Right lobe of liver (tissue), 6 donors: ENCODE measurements at regions not wholly inside any gene's neighbourhood (a gene's known extent, or its start where the extent isn't known, plus 50 kb on each side); places are given as distances from the start of the nearest gene placed in this dataset.
"Not testable (repeated sequence)": the region's sequence is repeated elsewhere in the genome, so short reads cannot be mapped to it uniquely, and the experiment has no call there.

Experiments used
- ATAC-seq, 4 donors: fragments of 200-7000 bp; cut with Tn5 transposase; one replicate each; pipeline ENCODE4 v1.9.1; 2020; ENCODE audit warnings: mild to moderate bottlenecking in 4 of 4, moderate library complexity in 4 of 4
- DNase-seq, 3 donors: peaks; one replicate each; pipeline ENCODE4 v3.0.0-alpha.2; 2020
- H3K27ac ChIP-seq, 3 donors: fragments of 200-600 bp; one replicate each; pipeline ENCODE4 v1.8.0; 2022
- H3K27me3 ChIP-seq, 2 donors: fragments of 200-600 bp; one replicate each; pipeline ENCODE4 v1.8.0; 2022
- H3K36me3 ChIP-seq, 4 donors: fragments of 200-600 bp; sonication (generic) in 1 of 4; one replicate each; pipeline versions ENCODE4 v1.5.1 to v1.8.0; 2017 to 2022; ENCODE audit warnings: control low read depth in 1 of 4
- H3K4me1 ChIP-seq, 4 donors: fragments of 200-600 bp; sonication (generic) in 1 of 4; one replicate each; pipeline versions ENCODE4 v1.5.1 to v1.8.0; 2017 to 2022; ENCODE audit warnings: control low read depth in 1 of 4
- H3K4me3 ChIP-seq, 3 donors: fragments of 200-600 bp; one replicate each; pipeline ENCODE4 v1.8.0; 2022
- H3K9me3 ChIP-seq, 4 donors: fragments of 200-600 bp; sonication (generic) in 1 of 4; one replicate each; pipeline versions ENCODE4 v1.5.1 to v1.8.0; 2017 to 2022; ENCODE audit warnings: control low read depth in 1 of 4
- CTCF ChIP-seq, 4 donors: fragments of 200-600 bp in 3 of 4; fragments of 450-650 bp in 1 of 4; IDR thresholded peaks; one replicate each; pipeline versions ENCODE4 v1.5.1 to v1.8.0; 2016 to 2022; ENCODE audit warnings: antibody characterized with exemption in 4 of 4, mild to moderate bottlenecking in 2 of 4
- POLR2A ChIP-seq: fragments of 450-650 bp; IDR thresholded peaks from one replicate; pipeline ENCODE4 v1.6.1; 2017; ENCODE audit warnings: antibody characterized with exemption, mild to moderate bottlenecking
- WGBS: methylation state at CpG from one replicate; pipeline ENCODE4 v1.1.6; 2018; ENCODE audit warnings: low coverage, low lambda C conversion rate; ENCODE audit not compliant: insufficient coverage; ENCODE audit errors: missing lambda C conversion rate; 5-methylcytosine and 5-hydroxymethylcytosine counted together
- intact Hi-C, 2 donors: fragments of 100-400 bp; cut with DNase I; formaldehyde crosslinking; loops; one replicate each; pipeline versions ENCODE4 v1.11.2 to v1.14.1; 2022
- donor health status: DM: no; HTN: yes; CAD: no.
- donor health status: DM: no; HTN: no; CAD: no.
- donor health status: DM: no; HTN: no; CAD: no.
- donor health status: DM: no; HTN: yes; CAD: no.
- donor health status: DM: no; HTN: yes; CAD: no.

- no peak for ATAC-seq
Observed at GRCh38 chr4:28462766-28463700, 1602.4 kb downstream of the STIM2 start.

GRCh38 chr4:28464823-28465222 is 1604.2 kb downstream of the STIM2 start:
- Histone ChIP-seq H3K9me3 (no peaks in the 10 kb centered on the region), H3K4me3 (no peak overlapping the region), H3K27ac (no peak overlapping the region), H3K4me1 (no peaks in the 10 kb centered on the region), H3K27me3 (no peaks in the 10 kb centered on the region), H3K36me3 (no peaks in the 10 kb centered on the region)
- intact Hi-C loops = no loop called here
- DNase-seq (no peak), ATAC-seq (no peak)
- 22% methylated on average over 1 of the region's 1 CpG for WGBS
- TF ChIP-seq POLR2A (no peak), CTCF (IDR thresholded peaks at IDR 0.05) (no peak)

More at GRCh38 chr4:28462766-28463700, 1602.4 kb downstream of the STIM2 start:
- 33% methylated on average over 7 of the region's 7 CpGs for WGBS
- DNase-seq = no peak
- H3K27ac ChIP-seq = no peak overlapping the region
- TF ChIP-seq POLR2A (no peak), CTCF (IDR thresholded peaks at IDR 0.05) (no peak)
- H3K27me3 ChIP-seq = no peaks in the 10 kb centered on the region
- H3K36me3 ChIP-seq = no peaks in the 10 kb centered on the region
- intact Hi-C loops = no loop called here
- no peaks in the 10 kb centered on the region for H3K9me3 ChIP-seq
- H3K4me1 ChIP-seq = no peaks in the 10 kb centered on the region
- no peak overlapping the region for H3K4me3 ChIP-seq

GRCh38 chr4:28466886-28467285 is 1606.2 kb downstream of the STIM2 start:
- H3K27ac ChIP-seq, H3K4me3 ChIP-seq, H3K9me3 ChIP-seq, DNase-seq, H3K27me3 ChIP-seq, ATAC-seq, H3K36me3 ChIP-seq, H3K4me1 ChIP-seq, intact Hi-C loops: not testable (repeated sequence)
- 78% methylated on average over 10 of the region's 24 CpGs for WGBS

GRCh38 chr4:28469387-28469786 is 1608.7 kb downstream of the STIM2 start:
- TF ChIP-seq CTCF (IDR thresholded peaks at IDR 0.05) = no peak
- intact Hi-C loops = no loop called here
- no peak for ATAC-seq
- H3K9me3 ChIP-seq = no peaks in the 10 kb centered on the region
- H3K4me3 ChIP-seq = no peak overlapping the region
- H3K27me3 ChIP-seq = no peaks in the 10 kb centered on the region
- no peaks in the 10 kb centered on the region for H3K4me1 ChIP-seq
- DNase-seq = no peak
- H3K36me3 ChIP-seq = no peaks in the 10 kb centered on the region
- H3K27ac ChIP-seq = no peak overlapping the region
- WGBS = 45% methylated on average over 1 of the region's 1 CpG

- WGBS = 45% methylated on average over 2 of the region's 2 CpGs
- intact Hi-C loops = no loop called here
- Histone ChIP-seq H3K4me1 (no peaks in the 10 kb centered on the region), H3K4me3 (no peak overlapping the region), H3K36me3 (no peaks in the 10 kb centered on the region), H3K27me3 (no peaks in the 10 kb centered on the region), H3K27ac (no peak overlapping the region), H3K9me3 (no peaks in the 10 kb centered on the region)
- ATAC-seq (no peak), DNase-seq (no peak)
- no peak for TF ChIP-seq CTCF (IDR thresholded peaks at IDR 0.05)
- TF ChIP-seq POLR2A = no peak
Observed at GRCh38 chr4:28469886-28470285, 1609.2 kb downstream of the STIM2 start.
